Mucosa of rectum (tissue), 2 donors: ENCODE measurements at regions not wholly inside any gene's neighbourhood (a gene's known extent, or its start where the extent isn't known, plus 50 kb on each side); places are given as distances from the start of the nearest gene placed in this dataset.

Experiments
- H3K27ac ChIP-seq, 2 donors: one replicate each; pipeline ENCODE4 v1.7.0; 2013; ENCODE audit warnings: inconsistent platforms in 2 of 2, low read depth in 2 of 2, low read length in 2 of 2
- H3K27me3 ChIP-seq, 2 donors: one replicate each; pipeline ENCODE4 v1.7.0; 2013; ENCODE audit warnings: low read length in 2 of 2; ENCODE audit not compliant: control insufficient read depth in 2 of 2, insufficient read depth in 2 of 2
- H3K36me3 ChIP-seq, 2 donors: one replicate each; pipeline ENCODE4 v1.7.0; 2013; ENCODE audit warnings: low read length in 2 of 2; ENCODE audit not compliant: control insufficient read depth in 2 of 2, insufficient read depth in 2 of 2
- H3K4me1 ChIP-seq, 2 donors: one replicate each; pipeline ENCODE4 v1.7.0; 2013; ENCODE audit warnings: low read length in 2 of 2, mild to moderate bottlenecking in 1 of 2; ENCODE audit not compliant: control insufficient read depth in 2 of 2, insufficient read depth in 2 of 2
- H3K4me3 ChIP-seq, 2 donors: one replicate each; pipeline ENCODE4 v1.7.0; 2013; ENCODE audit warnings: low read length in 2 of 2
- H3K9ac ChIP-seq, 2 donors: one replicate each; pipeline ENCODE4 v1.7.0; 2013; ENCODE audit warnings: low read length in 2 of 2, low read depth in 1 of 2, mild to moderate bottlenecking in 1 of 2
- H3K9me3 ChIP-seq, 2 donors: one replicate each; pipeline ENCODE4 v1.7.0; 2013; ENCODE audit warnings: low read length in 2 of 2; ENCODE audit not compliant: control insufficient read depth in 2 of 2
- donor health status: healthy.
- donor health status: Normal muscosa, but diverticular disease.

GRCh38 chr5:174325961-174326360 is 280.5 kb downstream of the NSG2 start:
- no peak overlapping the region for H3K9ac ChIP-seq
- no peaks in the 10 kb centered on the region for H3K36me3 ChIP-seq
- H3K4me1 ChIP-seq: no peaks in the 10 kb centered on the region
- peaks cover 0 to 3% of the 10 kb centered on the region in 2 donors for H3K27me3 ChIP-seq
- no peak overlapping the region for H3K27ac ChIP-seq
- no peaks in the 10 kb centered on the region for H3K9me3 ChIP-seq
- H3K4me3 ChIP-seq: no peak overlapping the region

- Histone ChIP-seq H3K27ac (no peak overlapping the region), H3K9me3 (no peaks in the 10 kb centered on the region), H3K4me3 (no peak overlapping the region), H3K9ac (no peak overlapping the region), H3K4me1 (no peaks in the 10 kb centered on the region), H3K36me3 (no peaks in the 10 kb centered on the region), H3K27me3 (peaks cover 0 to 3% of the 10 kb centered on the region in 2 donors)
Observed at GRCh38 chr5:174326372-174326771, 280.9 kb downstream of the NSG2 start.

- no peak overlapping the region for H3K9ac ChIP-seq
- H3K9me3 ChIP-seq: no peaks in the 10 kb centered on the region
- H3K27me3 ChIP-seq: peaks cover 0 to 3% of the 10 kb centered on the region in 2 donors
- H3K4me1 ChIP-seq: no peaks in the 10 kb centered on the region
- no peak overlapping the region for H3K4me3 ChIP-seq
- H3K27ac ChIP-seq: no peak overlapping the region
- H3K36me3 ChIP-seq: no peaks in the 10 kb centered on the region
Observed at GRCh38 chr5:174327317-174327864, 281.9 kb downstream of the NSG2 start.

- H3K27me3 ChIP-seq: peaks cover 0 to 3% of the 10 kb centered on the region in 2 donors
- H3K27ac ChIP-seq: no peak overlapping the region
- no peaks in the 10 kb centered on the region for H3K36me3 ChIP-seq
- no peaks in the 10 kb centered on the region for H3K9me3 ChIP-seq
- H3K4me1 ChIP-seq: no peaks in the 10 kb centered on the region
- no peak overlapping the region for H3K9ac ChIP-seq
- H3K4me3 ChIP-seq: no peak overlapping the region
Observed at GRCh38 chr5:174327896-174328295, 282.4 kb downstream of the NSG2 start.

- Histone ChIP-seq H3K9ac (no peak overlapping the region), H3K9me3 (no peaks in the 10 kb centered on the region), H3K4me1 (no peaks in the 10 kb centered on the region), H3K4me3 (no peak overlapping the region), H3K36me3 (no peaks in the 10 kb centered on the region), H3K27ac (no peak overlapping the region), H3K27me3 (peaks cover 0 to 2% of the 10 kb centered on the region in 2 donors)
Observed at GRCh38 chr5:174328631-174329299, 283.3 kb downstream of the NSG2 start.

- Histone ChIP-seq H3K27me3 (no peaks in the 10 kb centered on the region), H3K9me3 (no peaks in the 10 kb centered on the region), H3K27ac (no peak overlapping the region), H3K4me1 (no peaks in the 10 kb centered on the region), H3K36me3 (no peaks in the 10 kb centered on the region), H3K9ac (no peak overlapping the region), H3K4me3 (no peak overlapping the region)
Observed at GRCh38 chr5:174329738-174330137, 284.2 kb downstream of the NSG2 start.

- Histone ChIP-seq H3K4me3 (no peak overlapping the region), H3K27ac (no peak overlapping the region), H3K27me3 (no peaks in the 10 kb centered on the region), H3K36me3 (no peaks in the 10 kb centered on the region), H3K9ac (no peak overlapping the region), H3K9me3 (no peaks in the 10 kb centered on the region), H3K4me1 (no peaks in the 10 kb centered on the region)
Observed at GRCh38 chr5:174335682-174336364, 290.3 kb downstream of the NSG2 start.

GRCh38 chr5:174336479-174336878 is 291.0 kb downstream of the NSG2 start:
- H3K9me3 ChIP-seq: no peaks in the 10 kb centered on the region
- H3K4me3 ChIP-seq: no peak overlapping the region
- no peaks in the 10 kb centered on the region for H3K4me1 ChIP-seq
- no peak overlapping the region for H3K9ac ChIP-seq
- no peak overlapping the region for H3K27ac ChIP-seq
- H3K27me3 ChIP-seq: no peaks in the 10 kb centered on the region
- no peaks in the 10 kb centered on the region for H3K36me3 ChIP-seq

- no peak overlapping the region for H3K9ac ChIP-seq
- H3K36me3 ChIP-seq: no peaks in the 10 kb centered on the region
- H3K4me3 ChIP-seq: no peak overlapping the region
- H3K27me3 ChIP-seq: no peaks in the 10 kb centered on the region
- H3K27ac ChIP-seq: no peak overlapping the region
- no peaks in the 10 kb centered on the region for H3K4me1 ChIP-seq
- no peaks in the 10 kb centered on the region for H3K9me3 ChIP-seq
Observed at GRCh38 chr5:174337276-174338184, 292.0 kb downstream of the NSG2 start.
